IMR-90 (cell line): ENCODE measurements at regions not wholly inside any gene's neighbourhood (a gene's known extent, or its start where the extent isn't known, plus 50 kb on each side); places are given as distances from the start of the nearest gene placed in this dataset.

Experiments
- ATAC-seq: fragments of 200-7000 bp; cut with Tn5 transposase; 2 replicates; pipeline ENCODE4 v1.9.1; 2020; ENCODE audit warnings: low read depth, mild to moderate bottlenecking, moderate library complexity
- BruUV-seq: library from RNA; stranded (reverse); fragments of 400-500 nt; replicated peaks from 2 replicates; lab custom pipeline; 2021; lab: Mats Ljungman, UMichigan
- CTCF ChIA-PET: fragments of 300-600 bp; formaldehyde crosslinking; extraction: SDS; loops from one replicate; lab custom pipeline; 2021; ENCODE audit warnings: antibody characterized with exemption; lab: Yijun Ruan, JAX
- POLR2A ChIA-PET: fragments of 300-600 bp; sonication (Branson Sonifier 250); formaldehyde crosslinking; loops from one replicate; lab custom pipeline; 2022; ENCODE audit warnings: antibody characterized with exemption; ENCODE audit not compliant: unreplicated experiment; lab: Charles Lee
- DNase-seq: peaks from one replicate; pipeline ENCODE4 v3.0.0; 2013
- H2AFZ ChIP-seq: replicated peaks from 2 replicates; pipeline ENCODE3; 2013; ENCODE audit warnings: low read length, mild to moderate bottlenecking; ENCODE audit not compliant: poor library complexity
- H2AK5ac ChIP-seq: 2 replicates; pipeline ENCODE4 v1.6.1; 2013; ENCODE audit warnings: low read depth, low read length, inconsistent platforms
- H2AK9ac ChIP-seq: replicated peaks from 2 replicates; pipeline ENCODE3; 2013; ENCODE audit warnings: mild to moderate bottlenecking, low read depth, low read length, moderate library complexity; ENCODE audit not compliant: poor library complexity
- H2BK120ac ChIP-seq: 2 replicates; pipeline ENCODE4 v1.6.1; 2013; ENCODE audit warnings: low read depth, low read length, inconsistent platforms
- H2BK15ac ChIP-seq: 3 replicates; pipeline ENCODE4 v1.6.1; 2013; ENCODE audit warnings: low read depth, low read length, inconsistent platforms
- H2BK20ac ChIP-seq: 2 replicates; pipeline ENCODE4 v1.6.1; 2013; ENCODE audit warnings: low read depth, mild to moderate bottlenecking, inconsistent platforms, low read length, moderate library complexity
- H2BK5ac ChIP-seq: 2 replicates; pipeline ENCODE4 v1.6.1; 2013; ENCODE audit warnings: mild to moderate bottlenecking, low read depth, low read length, inconsistent platforms; ENCODE audit not compliant: poor library complexity, severe bottlenecking
- H3K14ac ChIP-seq: replicated peaks from 2 replicates; pipeline ENCODE4 v1.6.1; 2013; ENCODE audit warnings: low read depth, low read length, inconsistent platforms
- H3K18ac ChIP-seq: 2 replicates; pipeline ENCODE4 v1.6.1; 2013; ENCODE audit warnings: low read depth, low read length, control low read depth
- H3K23ac ChIP-seq: 2 replicates; pipeline ENCODE4 v1.6.1; 2013; ENCODE audit warnings: low read depth, low read length, inconsistent platforms
- H3K27ac ChIP-seq: 2 replicates; pipeline ENCODE4 v1.5.1; 2013; ENCODE audit warnings: mild to moderate bottlenecking, control low read depth, low read length; ENCODE audit not compliant: insufficient read depth
- H3K27me3 ChIP-seq: 2 replicates; pipeline ENCODE4 v1.6.1; 2013; ENCODE audit warnings: low read length; ENCODE audit not compliant: control insufficient read depth, insufficient read depth
- H3K36me3 ChIP-seq: 2 replicates; pipeline ENCODE4 v1.6.1; 2013; ENCODE audit warnings: low read length, mixed read lengths; ENCODE audit not compliant: control insufficient read depth, insufficient read depth
- H3K4ac ChIP-seq: 2 replicates; pipeline ENCODE4 v1.6.1; 2013; ENCODE audit warnings: low read depth, low read length, inconsistent platforms
- H3K4me1 ChIP-seq: 2 replicates; pipeline ENCODE4 v1.6.1; 2013; ENCODE audit warnings: low read length, mixed read lengths; ENCODE audit not compliant: control insufficient read depth, insufficient read depth
- H3K4me2 ChIP-seq: 2 replicates; pipeline ENCODE4 v1.6.1; 2013; ENCODE audit warnings: low read depth, mild to moderate bottlenecking, control low read depth, low read length, moderate library complexity
- H3K4me3 ChIP-seq: 2 replicates; pipeline ENCODE4 v1.5.1; 2013; ENCODE audit warnings: low read depth, mild to moderate bottlenecking, control low read depth, low read length, moderate library complexity; ENCODE audit not compliant: insufficient read depth
- H3K56ac ChIP-seq: 2 replicates; pipeline ENCODE4 v1.6.1; 2013; ENCODE audit warnings: low read length, inconsistent platforms; ENCODE audit not compliant: insufficient read depth; ENCODE audit errors: extremely low read depth
- H3K79me1 ChIP-seq, 2 experiments: 2 replicates each; pipeline ENCODE4 v1.6.1; 2013; ENCODE audit warnings: low read length in 2 of 2, inconsistent platforms in 1 of 2, low read depth in 1 of 2
- H3K9ac ChIP-seq: 2 replicates; pipeline ENCODE4 v1.6.1; 2013; ENCODE audit warnings: low read depth, low read length, control low read depth
- H3K9me1 ChIP-seq: 2 replicates; pipeline ENCODE4 v1.6.1; 2013; ENCODE audit warnings: low read length, inconsistent platforms; ENCODE audit not compliant: insufficient read depth
- H3K9me3 ChIP-seq: 2 replicates; pipeline ENCODE4 v1.6.1; 2013; ENCODE audit warnings: low read length; ENCODE audit not compliant: control insufficient read depth, insufficient read depth
- H4K20me1 ChIP-seq: 2 replicates; pipeline ENCODE4 v1.6.1; 2013; ENCODE audit warnings: low read length, inconsistent platforms; ENCODE audit not compliant: insufficient read depth
- H4K5ac ChIP-seq: 2 replicates; pipeline ENCODE4 v1.6.1; 2013; ENCODE audit warnings: mild to moderate bottlenecking, low read depth, low read length, control low read depth
- H4K8ac ChIP-seq, 2 experiments: 2 replicates each; pipeline ENCODE4 v1.6.1; 2013; ENCODE audit warnings: low read depth in 2 of 2, low read length in 2 of 2, control low read depth in 1 of 2, inconsistent platforms in 1 of 2
- H4K91ac ChIP-seq: 2 replicates; pipeline ENCODE4 v1.6.1; 2013; ENCODE audit warnings: low read depth, low read length, inconsistent platforms; ENCODE audit not compliant: insufficient read depth
- NFE2L2 ChIP-seq: fragments of 150-350 bp; IDR thresholded peaks from 2 replicates; pipeline ENCODE4 v1.6.1; 2016; ENCODE audit warnings: low read depth, mild to moderate bottlenecking, low read length
- RAD21 ChIP-seq: IDR thresholded peaks from 2 replicates; pipeline ENCODE4 v1.6.1; 2012; ENCODE audit warnings: low read length, improper control_type of control experiment
- RFX5 ChIP-seq: IDR thresholded peaks from 2 replicates; pipeline ENCODE4 v1.8.0; 2012; ENCODE audit warnings: low read depth, mild to moderate bottlenecking, low read length, moderate library complexity
- WGBS, 2 experiments: methylation state at CpG; one replicate each; pipeline versions ENCODE4 v1.1.5 to v1.1.7; 2013; ENCODE audit warnings: missing lambda C conversion rate in 2 of 2; ENCODE audit not compliant: insufficient read length in 1 of 2; ENCODE audit errors: extremely low coverage in 2 of 2; 5-methylcytosine and 5-hydroxymethylcytosine counted together
- dilution Hi-C: fragments of 300-500 bp; cut with HindIII; formaldehyde crosslinking; loops from one replicate; pipeline ENCODE4 v1.14.3; 2018; ENCODE audit warnings: low sequenced_read_pairs; ENCODE audit not compliant: unreplicated experiment
- in situ Hi-C: fragments of 300-500 bp; cut with MboI; formaldehyde crosslinking; loops from 3 replicates; pipeline ENCODE4 v1.14.3; 2019; ENCODE audit warnings: low sequenced_read_pairs, inconsistent platforms, mixed read lengths
- intact Hi-C: fragments of 100-400 bp; cut with micrococcal nuclease; formaldehyde crosslinking; loops from 2 replicates; pipeline ENCODE4 v1.10.0; 2022

DNA sequence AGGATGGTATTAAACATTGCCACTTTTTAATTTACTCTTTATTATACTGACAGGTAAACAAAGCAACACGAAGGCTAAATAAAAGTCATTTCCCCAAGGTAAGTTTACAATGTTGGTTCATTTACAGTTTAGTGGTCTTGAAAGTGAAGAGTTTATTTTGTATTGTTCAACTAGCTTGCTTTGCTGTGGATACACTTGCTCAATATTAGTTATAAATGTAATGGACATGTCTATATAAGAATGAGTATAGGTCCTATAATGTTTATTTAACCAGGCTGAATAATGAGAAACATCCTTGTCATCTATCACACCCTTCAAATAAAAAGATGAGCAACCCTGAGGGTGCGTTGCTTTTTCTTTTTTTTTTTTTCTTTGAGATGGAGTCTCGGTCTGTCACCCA lies 1129.4 kb downstream of the TSN start:
- H2AK5ac ChIP-seq, result no peak overlapping the region
- H3K27me3 ChIP-seq, result no peaks in the 10 kb centered on the region
- peaks cover 6% of the 10 kb centered on the region for H3K9me3 ChIP-seq
- in situ Hi-C loops, result no loop called here
- H3K4me3 ChIP-seq, result no peak overlapping the region
- no peaks in the 10 kb centered on the region for H3K4me1 ChIP-seq
- no peaks in the 10 kb centered on the region for H3K36me3 ChIP-seq
- no peak overlapping the region for H3K27ac ChIP-seq
- H4K8ac ChIP-seq, result no peak overlapping the region
- BruUV-seq, result no TSS peak
- no peak overlapping the region for H4K5ac ChIP-seq
- H3K14ac ChIP-seq, result no peak overlapping the region
- H3K4me2 ChIP-seq, result no peak overlapping the region
- H3K4ac ChIP-seq, result no peak overlapping the region
- H3K23ac ChIP-seq, result no peak overlapping the region
- no peak for TF ChIP-seq RAD21
- TF ChIP-seq NFE2L2, result no peak
- no peak for TF ChIP-seq RFX5
- POLR2A ChIA-PET, result no interaction called here
- CTCF ChIA-PET, result no interaction called here
- DNase-seq (no peak), ATAC-seq (no peak)
- H3K56ac ChIP-seq, result no peak overlapping the region
- no peak overlapping the region for H3K9ac ChIP-seq
- intact Hi-C loops, result no loop called here
- no CpG with 5 or more reads among the region's 3 CpGs for WGBS, 2 experiments
- H4K91ac ChIP-seq, result no peak overlapping the region
- no peak overlapping the region for H2BK20ac ChIP-seq
- H2BK120ac ChIP-seq, result no peak overlapping the region
- no peaks in the 10 kb centered on the region for H4K20me1 ChIP-seq
- no peak overlapping the region for H2AFZ ChIP-seq
- no peaks in the 10 kb centered on the region for H3K9me1 ChIP-seq
- no peak overlapping the region for H3K18ac ChIP-seq
- dilution Hi-C loops, result no loop called here
- no peak overlapping the region for H2BK15ac ChIP-seq
- no peaks in the 10 kb centered on the region for H3K79me1 ChIP-seq
- H2AK9ac ChIP-seq, result no peak overlapping the region
- H2BK5ac ChIP-seq, result no peak overlapping the region
